ENCODE measurements at regions not wholly inside any gene's neighbourhood (a gene's known extent, or its start where the extent isn't known, plus 50 kb on each side); places are given as distances from the start of the nearest gene placed in this dataset.

DNA sequence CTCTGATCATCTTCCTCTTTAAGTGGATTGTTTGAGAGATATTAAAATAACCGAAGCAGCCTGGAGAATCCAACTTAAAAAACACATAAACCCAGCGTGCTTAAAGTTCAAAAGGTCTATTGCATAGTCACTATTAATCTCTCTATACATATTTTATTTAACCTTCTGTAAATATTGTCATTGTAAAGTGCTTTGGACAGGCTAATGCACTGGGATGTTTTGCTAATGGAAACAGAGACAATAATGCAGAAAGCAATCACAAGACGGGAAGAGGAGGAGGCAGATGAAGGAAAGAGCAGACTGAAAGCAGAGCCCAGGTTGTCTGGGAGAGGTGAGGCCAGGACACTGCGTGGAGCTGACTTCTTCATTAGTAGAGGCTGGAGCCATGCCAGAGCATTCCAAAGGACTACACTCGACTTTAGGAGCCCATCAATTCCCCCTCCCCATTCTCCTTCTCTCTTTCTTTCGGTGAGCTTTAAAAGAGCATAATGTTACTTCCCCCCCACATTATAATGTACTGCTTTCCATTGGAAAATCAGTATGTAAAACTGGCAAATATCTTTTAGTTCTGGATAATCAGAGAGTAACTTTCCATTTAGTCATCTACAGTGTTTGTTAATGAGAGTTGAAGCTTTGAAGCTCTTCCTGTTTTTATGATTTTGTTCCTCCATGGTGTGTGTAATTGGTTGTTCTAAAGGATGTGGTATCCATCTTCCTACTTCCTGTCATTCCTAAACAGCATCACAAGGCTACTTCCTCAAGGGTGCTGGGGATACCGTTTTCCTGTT is 307.3 kb upstream of the MPDZ start:
- no peak for DNase-seq (ENCODE audit: low read depth)
- TF ChIP-seq, protein P1, sequence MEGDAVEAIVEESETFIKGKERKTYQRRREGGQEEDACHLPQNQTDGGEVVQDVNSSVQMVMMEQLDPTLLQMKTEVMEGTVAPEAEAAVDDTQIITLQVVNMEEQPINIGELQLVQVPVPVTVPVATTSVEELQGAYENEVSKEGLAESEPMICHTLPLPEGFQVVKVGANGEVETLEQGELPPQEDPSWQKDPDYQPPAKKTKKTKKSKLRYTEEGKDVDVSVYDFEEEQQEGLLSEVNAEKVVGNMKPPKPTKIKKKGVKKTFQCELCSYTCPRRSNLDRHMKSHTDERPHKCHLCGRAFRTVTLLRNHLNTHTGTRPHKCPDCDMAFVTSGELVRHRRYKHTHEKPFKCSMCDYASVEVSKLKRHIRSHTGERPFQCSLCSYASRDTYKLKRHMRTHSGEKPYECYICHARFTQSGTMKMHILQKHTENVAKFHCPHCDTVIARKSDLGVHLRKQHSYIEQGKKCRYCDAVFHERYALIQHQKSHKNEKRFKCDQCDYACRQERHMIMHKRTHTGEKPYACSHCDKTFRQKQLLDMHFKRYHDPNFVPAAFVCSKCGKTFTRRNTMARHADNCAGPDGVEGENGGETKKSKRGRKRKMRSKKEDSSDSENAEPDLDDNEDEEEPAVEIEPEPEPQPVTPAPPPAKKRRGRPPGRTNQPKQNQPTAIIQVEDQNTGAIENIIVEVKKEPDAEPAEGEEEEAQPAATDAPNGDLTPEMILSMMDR (conservative IDR thresholded peaks at IDR 0.05; ENCODE audit: low read depth, low read length), result no peak
- H3K4me3 ChIP-seq (ENCODE audit: low read depth, low read length), result no peak overlapping the region

GRCh38 chr9:13580760-13581159 is 301.3 kb upstream of the MPDZ start:
- H3K4me3 ChIP-seq (ENCODE audit: low read depth, low read length), result no peak overlapping the region
- TF ChIP-seq, protein P1 (conservative IDR thresholded peaks at IDR 0.05; ENCODE audit: low read depth, low read length), result no peak
- DNase-seq (ENCODE audit: low read depth), result no peak

GRCh38 chr9:13580131-13580530 is 300.6 kb upstream of the MPDZ start:
- H3K4me3 ChIP-seq (ENCODE audit: low read depth, low read length), result no peak overlapping the region
- TF ChIP-seq, protein P1 (conservative IDR thresholded peaks at IDR 0.05; ENCODE audit: low read depth, low read length), result no peak
- no peak for DNase-seq (ENCODE audit: low read depth)

DNA sequence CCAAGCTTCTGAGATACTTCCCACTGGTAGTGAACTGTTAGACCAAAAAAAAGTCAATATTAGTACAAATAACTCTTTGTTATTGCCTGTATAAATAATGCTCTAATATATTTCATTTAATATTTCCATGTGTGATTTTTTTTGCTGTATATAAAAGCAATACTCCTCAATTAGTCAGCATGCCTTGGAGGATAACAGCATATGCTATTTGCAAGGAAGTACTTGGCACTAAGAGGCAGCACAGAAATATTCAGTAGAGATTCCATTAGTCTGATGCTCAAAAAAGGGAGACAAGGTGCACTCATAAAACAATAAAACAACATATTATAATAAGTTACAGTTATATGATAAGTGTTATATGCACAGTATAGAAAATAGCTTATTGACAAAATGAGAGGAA is 296.6 kb upstream of the MPDZ start:
- DNase-seq (ENCODE audit: low read depth), result no peak
- no peak overlapping the region for H3K4me3 ChIP-seq (ENCODE audit: low read depth, low read length)
- TF ChIP-seq, protein P1 (conservative IDR thresholded peaks at IDR 0.05; ENCODE audit: low read depth, low read length), result no peak

GRCh38 chr9:13575558-13575957 is 296.1 kb upstream of the MPDZ start:
- no peak overlapping the region for H3K4me3 ChIP-seq (ENCODE audit: low read depth, low read length)
- DNase-seq (ENCODE audit: low read depth), result peak; percentile 52
- TF ChIP-seq, protein P1 (conservative IDR thresholded peaks at IDR 0.05; ENCODE audit: low read depth, low read length), result no peak

DNA sequence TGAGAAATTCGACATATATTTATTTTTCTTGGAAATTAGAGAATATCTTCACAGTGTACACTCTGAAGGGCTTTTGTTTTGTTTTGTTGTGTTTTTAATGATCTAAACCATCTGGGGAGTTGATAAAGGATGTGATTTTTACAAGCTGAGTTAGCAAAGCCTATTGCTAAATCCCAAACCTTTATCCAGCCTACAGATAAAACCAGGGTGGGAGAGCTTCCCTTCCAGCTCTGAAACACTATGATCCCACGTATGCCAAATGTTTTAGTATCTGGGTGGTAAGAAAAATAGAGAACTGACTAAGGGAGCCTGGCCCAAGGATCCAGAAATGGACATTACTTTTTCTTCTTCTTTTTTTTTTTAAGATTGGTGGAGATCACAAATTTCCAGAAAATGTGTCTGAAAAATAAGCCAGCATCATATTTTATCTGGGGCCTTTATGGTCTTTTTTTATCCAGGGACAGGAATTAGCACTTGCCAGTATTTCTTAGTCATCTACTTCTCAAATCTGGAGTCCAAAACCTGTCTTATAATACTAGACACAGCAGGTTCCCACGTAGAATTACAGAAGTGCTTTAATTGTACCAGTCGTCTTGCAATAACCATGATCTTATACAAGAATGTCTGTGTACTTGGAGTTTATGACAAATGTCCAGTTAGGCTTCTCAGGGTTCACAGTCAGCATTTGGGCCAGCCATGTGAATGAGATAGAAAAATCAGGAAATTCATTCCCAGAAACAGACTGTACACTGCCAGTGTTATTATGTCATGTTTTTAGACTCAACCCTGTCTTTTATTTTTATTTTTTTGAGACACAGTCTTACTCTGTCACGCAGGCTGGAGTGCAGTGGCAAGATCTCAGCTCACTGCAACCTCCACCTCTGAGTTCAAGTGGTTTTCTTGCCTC is 290.8 kb upstream of the MPDZ start:
- TF ChIP-seq, protein P1 (conservative IDR thresholded peaks at IDR 0.05; ENCODE audit: low read depth, low read length), result no peak
- H3K4me3 ChIP-seq (ENCODE audit: low read depth, low read length), result no peak overlapping the region
- DNase-seq (ENCODE audit: low read depth), result no peak

Data from choroid plexus epithelial cell (primary cell).